ENCODE measurements at regions not wholly inside any gene's neighbourhood (a gene's known extent, or its start where the extent isn't known, plus 50 kb on each side); places are given as distances from the start of the nearest gene placed in this dataset.

DNA sequence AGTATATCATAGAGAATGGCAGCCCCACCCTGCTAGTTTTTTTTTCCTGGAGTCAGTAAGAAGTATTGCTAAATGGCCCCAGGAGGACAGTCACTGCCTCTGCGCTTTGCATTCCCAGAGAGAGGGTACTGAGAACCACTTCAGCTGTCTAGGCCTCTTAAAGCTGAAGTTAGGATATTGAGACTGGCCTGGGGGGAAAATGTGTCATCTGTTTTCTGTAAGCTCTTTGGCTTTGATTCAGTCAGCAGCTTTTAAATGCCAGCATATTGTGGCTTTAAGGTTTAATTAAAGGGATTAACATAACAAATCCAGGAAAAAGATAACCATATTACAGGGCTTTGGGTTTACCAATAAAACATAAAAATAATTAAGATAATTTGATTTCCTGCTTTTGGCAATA lies 852.0 kb downstream of the PCDH18 start:
- no peak overlapping the region for H3K4me3 ChIP-seq (ENCODE audit: low read depth, low read length)
- no peaks in the 10 kb centered on the region for H3K36me3 ChIP-seq
- H3K9me3 ChIP-seq = no peaks in the 10 kb centered on the region
- peaks cover 13% of the 10 kb centered on the region for H3K4me1 ChIP-seq
- DNase-seq = peak; percentile 85
- TF ChIP-seq, protein P1, sequence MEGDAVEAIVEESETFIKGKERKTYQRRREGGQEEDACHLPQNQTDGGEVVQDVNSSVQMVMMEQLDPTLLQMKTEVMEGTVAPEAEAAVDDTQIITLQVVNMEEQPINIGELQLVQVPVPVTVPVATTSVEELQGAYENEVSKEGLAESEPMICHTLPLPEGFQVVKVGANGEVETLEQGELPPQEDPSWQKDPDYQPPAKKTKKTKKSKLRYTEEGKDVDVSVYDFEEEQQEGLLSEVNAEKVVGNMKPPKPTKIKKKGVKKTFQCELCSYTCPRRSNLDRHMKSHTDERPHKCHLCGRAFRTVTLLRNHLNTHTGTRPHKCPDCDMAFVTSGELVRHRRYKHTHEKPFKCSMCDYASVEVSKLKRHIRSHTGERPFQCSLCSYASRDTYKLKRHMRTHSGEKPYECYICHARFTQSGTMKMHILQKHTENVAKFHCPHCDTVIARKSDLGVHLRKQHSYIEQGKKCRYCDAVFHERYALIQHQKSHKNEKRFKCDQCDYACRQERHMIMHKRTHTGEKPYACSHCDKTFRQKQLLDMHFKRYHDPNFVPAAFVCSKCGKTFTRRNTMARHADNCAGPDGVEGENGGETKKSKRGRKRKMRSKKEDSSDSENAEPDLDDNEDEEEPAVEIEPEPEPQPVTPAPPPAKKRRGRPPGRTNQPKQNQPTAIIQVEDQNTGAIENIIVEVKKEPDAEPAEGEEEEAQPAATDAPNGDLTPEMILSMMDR (IDR thresholded peaks at IDR 0.05; ENCODE audit: low read depth, low read length) = no peak
- H3K27me3 ChIP-seq = no peaks in the 10 kb centered on the region

DNA sequence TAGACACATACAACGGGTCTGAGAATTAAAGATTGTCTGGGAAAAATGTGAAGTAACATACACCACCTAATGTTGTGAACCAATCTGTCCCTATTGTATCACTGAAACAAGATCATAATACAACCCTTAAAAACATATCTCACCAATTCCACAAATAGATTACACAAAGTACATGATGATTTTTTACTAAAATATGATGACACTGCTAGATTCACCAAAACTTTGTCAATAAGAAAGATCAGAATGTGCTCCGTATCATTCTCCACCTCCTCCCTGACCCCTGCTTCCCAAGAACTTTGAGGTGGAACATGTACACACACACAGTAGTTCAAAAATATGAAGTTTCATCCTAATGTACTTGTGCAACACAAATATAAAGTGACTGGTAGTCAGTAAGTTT lies 862.0 kb downstream of the PCDH18 start:
- Histone ChIP-seq H3K27me3 (no peaks in the 10 kb centered on the region), H3K36me3 (no peaks in the 10 kb centered on the region), H3K4me1 (no peaks in the 10 kb centered on the region; the same call in none of the 2 replicates), H3K4me3 (ENCODE audit: low read depth, low read length) (no peak overlapping the region), H3K9me3 (no peaks in the 10 kb centered on the region)
- DNase-seq = no peak
- TF ChIP-seq, protein P1 (IDR thresholded peaks at IDR 0.05; ENCODE audit: low read depth, low read length) = no peak

DNA sequence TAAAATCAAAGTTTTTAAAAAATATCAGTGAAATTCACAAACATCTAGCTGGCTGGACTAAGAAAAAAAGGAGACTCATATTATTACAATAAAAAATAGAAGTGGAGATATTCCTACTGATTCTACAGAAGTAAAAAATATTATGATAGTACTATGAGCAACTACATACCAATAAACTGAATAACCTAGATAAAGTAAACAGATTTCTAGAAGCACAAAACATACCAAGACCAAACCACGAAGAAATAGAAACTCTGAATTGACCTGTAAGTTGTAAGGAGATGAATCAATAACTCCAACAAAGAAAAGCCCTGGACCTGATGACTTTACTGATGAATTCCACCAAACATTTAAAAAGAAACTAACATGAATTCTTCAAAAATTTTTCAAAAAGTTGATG lies 867.3 kb downstream of the PCDH18 start:
- Histone ChIP-seq H3K9me3 (no peaks in the 10 kb centered on the region), H3K36me3 (no peaks in the 10 kb centered on the region), H3K27me3 (no peaks in the 10 kb centered on the region), H3K4me3 (ENCODE audit: low read depth, low read length) (no peak overlapping the region), H3K4me1 (no peaks in the 10 kb centered on the region; the same call in 1 of the 2 replicates)
- TF ChIP-seq, protein P1 (IDR thresholded peaks at IDR 0.05; ENCODE audit: low read depth, low read length) = no peak
- DNase-seq = no peak

DNA sequence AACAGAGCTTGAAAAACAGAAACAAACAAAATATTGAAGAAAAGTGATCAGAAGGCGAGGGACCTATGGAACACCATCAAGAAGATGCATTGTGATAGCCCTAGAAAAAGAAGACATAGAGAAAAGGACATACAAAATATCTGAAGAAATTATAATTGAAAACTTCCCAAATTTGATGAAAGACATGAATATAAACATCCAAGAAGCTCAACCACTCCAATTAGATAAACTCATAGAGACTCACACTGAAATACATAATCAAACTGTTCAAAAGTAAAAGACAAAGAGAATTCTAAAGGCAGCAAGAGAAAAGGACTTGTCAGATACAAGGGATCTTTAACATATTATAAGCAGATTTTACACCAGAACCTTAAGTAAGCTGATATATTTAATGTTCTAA lies 869.8 kb downstream of the PCDH18 start:
- no peaks in the 10 kb centered on the region for H3K4me1 ChIP-seq
- no peaks in the 10 kb centered on the region for H3K9me3 ChIP-seq
- H3K36me3 ChIP-seq = no peaks in the 10 kb centered on the region
- no peaks in the 10 kb centered on the region for H3K27me3 ChIP-seq
- TF ChIP-seq, protein P1 (IDR thresholded peaks at IDR 0.05; ENCODE audit: low read depth, low read length) = no peak
- H3K4me3 ChIP-seq (ENCODE audit: low read depth, low read length) = no peak overlapping the region
- no peak for DNase-seq

DNA sequence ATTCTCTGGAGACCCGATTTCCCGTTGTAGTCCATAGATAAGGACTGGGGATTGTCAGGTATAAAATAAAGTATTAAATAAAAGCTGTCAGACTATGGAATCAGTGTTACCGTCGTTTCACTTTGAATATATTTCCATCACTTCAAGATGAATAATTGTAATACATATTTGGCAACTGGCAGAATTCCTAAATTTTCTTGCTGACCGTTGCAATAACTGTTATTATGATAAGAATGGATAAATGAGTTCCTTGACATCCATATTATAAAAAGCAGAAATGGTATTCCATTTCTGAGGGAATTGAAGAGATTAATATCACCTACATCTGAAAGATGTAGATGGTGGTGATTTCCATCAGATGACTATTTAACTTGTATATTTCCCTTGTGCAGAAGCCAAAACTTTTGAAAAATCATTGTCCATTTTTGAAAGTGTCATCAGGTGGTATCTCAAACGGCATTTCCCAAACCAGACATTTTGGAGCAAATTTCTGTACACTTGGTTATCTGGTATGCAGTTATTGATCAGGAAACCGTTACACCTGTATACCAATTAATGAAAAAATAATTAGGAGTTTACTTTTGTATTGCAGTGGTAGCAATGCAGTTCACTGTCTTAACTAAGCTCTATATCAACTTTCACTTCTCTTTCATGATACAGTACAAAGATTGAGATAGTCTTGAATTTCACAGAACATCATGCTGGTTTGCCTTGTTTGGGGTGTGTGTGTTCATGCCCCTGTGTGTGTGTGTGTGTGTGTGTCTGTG lies 878.5 kb downstream of the PCDH18 start:
- no peak for DNase-seq
- TF ChIP-seq, protein P1 (IDR thresholded peaks at IDR 0.05; ENCODE audit: low read depth, low read length) = no peak
- Histone ChIP-seq H3K4me3 (ENCODE audit: low read depth, low read length) (no peak overlapping the region), H3K36me3 (no peaks in the 10 kb centered on the region), H3K27me3 (no peaks in the 10 kb centered on the region), H3K4me1 (peaks cover 6% of the 10 kb centered on the region), H3K9me3 (no peaks in the 10 kb centered on the region)

DNA sequence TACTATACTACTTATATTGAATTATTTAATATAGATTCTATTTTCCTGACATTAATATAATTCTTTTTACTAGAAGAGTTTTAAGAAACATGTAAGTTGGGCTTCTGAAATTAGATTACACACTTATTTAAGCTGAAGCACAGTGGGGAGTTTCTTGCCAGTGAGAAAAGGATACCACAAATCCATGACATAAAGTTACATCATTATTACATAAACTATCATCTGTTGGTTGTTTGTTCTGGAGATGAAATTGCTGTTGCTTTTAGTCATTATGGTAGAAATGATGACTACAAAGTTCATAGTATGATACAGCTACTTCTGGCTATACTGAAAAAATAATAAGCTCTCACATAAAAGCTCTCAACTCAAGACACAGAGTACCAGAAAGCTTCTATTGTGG lies 880.4 kb downstream of the PCDH18 start:
- H3K9me3 ChIP-seq = no peaks in the 10 kb centered on the region
- H3K4me1 ChIP-seq = peaks cover 6% of the 10 kb centered on the region
- DNase-seq = no peak
- no peak overlapping the region for H3K4me3 ChIP-seq (ENCODE audit: low read depth, low read length)
- no peaks in the 10 kb centered on the region for H3K36me3 ChIP-seq
- TF ChIP-seq, protein P1 (IDR thresholded peaks at IDR 0.05; ENCODE audit: low read depth, low read length) = no peak
- H3K27me3 ChIP-seq = no peaks in the 10 kb centered on the region

Data from BE2C (cell line).